ENCODE measurements at regions not wholly inside any gene's neighbourhood (a gene's known extent, or its start where the extent isn't known, plus 50 kb on each side); places are given as distances from the start of the nearest gene placed in this dataset.

DNA sequence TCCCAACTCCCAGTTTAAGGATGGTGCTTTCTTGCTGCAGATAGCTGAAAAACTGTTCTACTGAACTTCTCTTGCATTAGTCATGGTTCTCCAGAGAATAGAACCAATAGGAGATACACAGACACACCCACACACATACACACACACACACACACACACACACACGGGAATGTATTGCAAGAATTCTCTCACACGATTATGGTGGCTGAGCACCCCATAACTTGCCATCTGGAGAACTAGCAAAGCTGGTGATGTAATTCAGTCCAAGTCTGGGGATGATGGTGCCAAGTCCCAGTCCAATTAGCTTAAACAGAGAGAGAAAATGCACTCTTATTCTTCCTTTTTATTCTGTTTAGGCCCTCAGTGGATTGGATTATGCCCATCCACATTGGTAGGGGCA is 643.9 kb downstream of the DIAPH3 start:
- no peak for TF ChIP-seq GLIS3 (CRISPR knock-in tag; IDR thresholded peaks at IDR 0.05)
- no peak for TF ChIP-seq PPARA (CRISPR knock-in tag; IDR thresholded peaks at IDR 0.05; ENCODE audit: borderline replicate concordance)
- no peak for TF ChIP-seq ZNF8 (CRISPR knock-in tag; IDR thresholded peaks at IDR 0.05)
- TF ChIP-seq SNAI2 (CRISPR knock-in tag; IDR thresholded peaks at IDR 0.05): no peak
- no peak for TF ChIP-seq ZFP3 (CRISPR knock-in tag; IDR thresholded peaks at IDR 0.05)

All from SK-N-SH treated with all-trans-retinoic acid at 6 μM for 48 hours (cell line).